Mesenchymal stem cell (in vitro differentiated cells and primary cell): ENCODE measurements at regions not wholly inside any gene's neighbourhood (a gene's known extent, or its start where the extent isn't known, plus 50 kb on each side); places are given as distances from the start of the nearest gene placed in this dataset.

Experiments used
- DNase-seq: peaks from one replicate; pipeline ENCODE4 v3.0.0-alpha.2; 2013
- H2AFZ ChIP-seq: one replicate; pipeline ENCODE4 v1.6.1; 2013; ENCODE audit warnings: low read depth, mild to moderate bottlenecking, control low read depth, inconsistent platforms, low read length, moderate library complexity
- H2AK5ac ChIP-seq: 2 replicates; pipeline ENCODE4 v1.6.1; 2013; ENCODE audit warnings: low read length, moderate library complexity, mild to moderate bottlenecking, inconsistent platforms; ENCODE audit not compliant: severe bottlenecking
- H2BK120ac ChIP-seq: one replicate; pipeline ENCODE4 v1.6.1; 2013; ENCODE audit warnings: low read depth, mild to moderate bottlenecking, inconsistent platforms, low read length, moderate library complexity
- H2BK12ac ChIP-seq, 2 experiments: one replicate each; pipeline ENCODE4 v1.6.1; 2013; ENCODE audit warnings: inconsistent platforms in 2 of 2, low read length in 2 of 2, mild to moderate bottlenecking in 2 of 2, moderate library complexity in 2 of 2, control low read depth in 1 of 2
- H2BK15ac ChIP-seq: one replicate; pipeline ENCODE4 v1.6.1; 2013; ENCODE audit warnings: mild to moderate bottlenecking, low read depth, inconsistent platforms; ENCODE audit not compliant: poor library complexity, severe bottlenecking
- H2BK5ac ChIP-seq: 2 replicates; pipeline ENCODE4 v1.6.1; 2013; ENCODE audit warnings: low read depth, mild to moderate bottlenecking, low read length, control low read depth, inconsistent platforms; ENCODE audit not compliant: poor library complexity, severe bottlenecking
- H3K14ac ChIP-seq, 2 experiments: one replicate each; pipeline ENCODE4 v1.6.1; 2013; ENCODE audit warnings: inconsistent platforms in 2 of 2, low read length in 2 of 2, control low read depth in 1 of 2, mild to moderate bottlenecking in 1 of 2, moderate library complexity in 1 of 2
- H3K18ac ChIP-seq, 2 experiments: one replicate each; pipeline ENCODE4 v1.6.1; 2013; ENCODE audit warnings: inconsistent platforms in 2 of 2, low read length in 2 of 2, control low read depth in 1 of 2, low read depth in 1 of 2, mild to moderate bottlenecking in 1 of 2
- H3K23ac ChIP-seq, 2 experiments: one replicate each; pipeline ENCODE4 v1.6.1; 2013; ENCODE audit warnings: inconsistent platforms in 2 of 2, low read length in 2 of 2, mild to moderate bottlenecking in 2 of 2, moderate library complexity in 2 of 2, control low read depth in 1 of 2
- H3K27ac ChIP-seq: 2 replicates; pipeline ENCODE4 v1.5.1; 2013; ENCODE audit warnings: mild to moderate bottlenecking, moderate library complexity, low read length, control low read depth, inconsistent platforms; ENCODE audit not compliant: poor library complexity, severe bottlenecking
- H3K27me3 ChIP-seq, 2 experiments: 2 replicates each; pipeline versions ENCODE4 v1.6.1 to v1.7.0; 2013; ENCODE audit warnings: low read length in 2 of 2, mild to moderate bottlenecking in 2 of 2, moderate library complexity in 2 of 2, control low read depth in 1 of 2, inconsistent platforms in 1 of 2; ENCODE audit not compliant: control insufficient read depth in 1 of 2, insufficient read depth in 1 of 2
- H3K36me3 ChIP-seq, 2 experiments: 2 replicates each; pipeline versions ENCODE4 v1.6.1 to v1.7.0; 2013; ENCODE audit warnings: low read length in 2 of 2, control low read depth in 1 of 2, inconsistent platforms in 1 of 2, low read depth in 1 of 2, mild to moderate bottlenecking in 1 of 2; ENCODE audit not compliant: insufficient read depth in 2 of 2, control insufficient read depth in 1 of 2
- H3K4ac ChIP-seq, 2 experiments: one replicate each; pipeline ENCODE4 v1.6.1; 2013; ENCODE audit warnings: inconsistent platforms in 2 of 2, low read length in 2 of 2, mild to moderate bottlenecking in 2 of 2, moderate library complexity in 2 of 2, control low read depth in 1 of 2, low read depth in 1 of 2
- H3K4me1 ChIP-seq: 2 replicates; pipeline ENCODE4 v1.6.1; 2013; ENCODE audit warnings: low read depth, low read length, control low read depth; ENCODE audit not compliant: control insufficient read depth, insufficient read depth
- H3K4me2 ChIP-seq: 2 replicates; pipeline ENCODE4 v1.6.1; 2013; ENCODE audit warnings: low read length, mild to moderate bottlenecking, inconsistent platforms; ENCODE audit not compliant: poor library complexity, severe bottlenecking
- H3K4me3 ChIP-seq, 2 experiments: 2 replicates each; pipeline versions ENCODE4 v1.5.1 to v1.7.0; 2013; ENCODE audit warnings: low read length in 2 of 2, mild to moderate bottlenecking in 2 of 2, control low read depth in 1 of 2, low read depth in 1 of 2; ENCODE audit not compliant: insufficient read depth in 1 of 2
- H3K79me1 ChIP-seq: replicated peaks from 2 replicates; pipeline ENCODE4 v1.6.1; 2013; ENCODE audit warnings: mild to moderate bottlenecking, control low read depth, low read length, inconsistent platforms; ENCODE audit not compliant: poor library complexity, severe bottlenecking
- H3K9ac ChIP-seq: 2 replicates; pipeline ENCODE4 v1.7.0; 2013; ENCODE audit warnings: mild to moderate bottlenecking, low read length, moderate library complexity
- H3K9me3 ChIP-seq: 2 replicates; pipeline ENCODE4 v1.7.0; 2013; ENCODE audit warnings: mild to moderate bottlenecking, low read length; ENCODE audit not compliant: control insufficient read depth
- H4K8ac ChIP-seq: one replicate; pipeline ENCODE4 v1.6.1; 2013; ENCODE audit warnings: inconsistent platforms, mild to moderate bottlenecking, low read length, moderate library complexity
- H4K91ac ChIP-seq: one replicate; pipeline ENCODE4 v1.6.1; 2013; ENCODE audit warnings: mild to moderate bottlenecking, low read length, inconsistent platforms
- WGBS: methylation state at CpG from one replicate; pipeline ENCODE4 v1.1.7; 2013; ENCODE audit warnings: mixed read lengths; 5-methylcytosine and 5-hydroxymethylcytosine counted together

DNA sequence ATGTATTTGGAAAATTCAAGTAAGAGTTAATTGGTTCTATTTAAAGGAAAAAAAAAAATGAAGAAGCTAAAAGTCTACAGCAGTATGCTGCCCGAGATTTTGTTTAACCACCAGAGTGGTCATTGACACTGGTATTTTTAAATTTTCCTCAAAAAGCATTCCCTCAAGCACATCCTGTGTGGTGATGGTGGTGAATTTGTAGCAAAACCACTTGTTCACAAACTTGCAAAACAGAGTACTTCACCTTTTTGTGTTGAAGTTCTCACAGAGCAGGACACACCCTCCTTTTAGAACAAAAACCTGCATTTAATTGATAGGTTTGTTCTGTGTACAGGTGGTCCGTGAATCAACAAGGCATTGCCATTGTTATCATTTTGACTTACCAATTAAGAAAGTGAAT lies 374.2 kb downstream of the EFNA5 start:
- H2BK5ac ChIP-seq, result no peak overlapping the region
- H3K27ac ChIP-seq, result no peak overlapping the region
- no peak overlapping the region for H3K14ac ChIP-seq
- H3K9me3 ChIP-seq, result no peaks in the 10 kb centered on the region
- H3K27me3 ChIP-seq, result no peaks in the 10 kb centered on the region
- no CpG with 5 or more reads among the region's 2 CpGs for WGBS
- no peak overlapping the region for H2BK15ac ChIP-seq
- H3K4ac ChIP-seq, result no peak overlapping the region
- H3K4me2 ChIP-seq, result no peak overlapping the region
- no peak overlapping the region for H3K23ac ChIP-seq
- no peak overlapping the region for H3K9ac ChIP-seq
- no peak overlapping the region for H2BK120ac ChIP-seq
- no peak overlapping the region for H4K91ac ChIP-seq
- H2AFZ ChIP-seq, result no peak overlapping the region
- H2AK5ac ChIP-seq, result no peak overlapping the region
- no peak overlapping the region for H3K4me3 ChIP-seq
- H3K36me3 ChIP-seq, result no peaks in the 10 kb centered on the region
- no peak overlapping the region for H2BK12ac ChIP-seq
- H3K79me1 ChIP-seq, result no peaks in the 10 kb centered on the region
- no peak overlapping the region for H3K18ac ChIP-seq
- no peak for DNase-seq
- H3K4me1 ChIP-seq, result no peaks in the 10 kb centered on the region
- H4K8ac ChIP-seq, result no peak overlapping the region

DNA sequence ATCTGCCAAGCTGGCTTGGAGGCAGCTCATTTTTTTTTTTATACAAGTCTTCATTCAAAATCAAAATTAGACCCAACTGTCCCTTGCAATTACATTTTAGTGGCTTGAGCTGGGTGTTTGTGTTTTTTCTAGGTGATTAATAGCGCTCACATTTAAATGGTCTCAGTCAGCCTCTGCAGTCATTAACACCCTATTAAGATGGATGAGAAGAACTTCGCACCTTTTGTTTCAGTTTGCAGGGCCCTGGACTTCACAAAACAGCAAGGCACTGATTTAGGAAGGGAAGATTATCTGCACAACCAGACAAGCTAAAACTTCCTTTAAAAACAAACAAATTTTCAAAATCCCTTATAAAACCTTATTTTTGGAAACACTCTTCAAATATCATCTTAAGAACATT lies 374.8 kb downstream of the EFNA5 start:
- Histone ChIP-seq H2BK12ac (no peak overlapping the region), H3K79me1 (no peaks in the 10 kb centered on the region), H3K4me2 (no peak overlapping the region), H3K36me3 (no peaks in the 10 kb centered on the region), H2AFZ (no peak overlapping the region), H3K18ac (no peak overlapping the region), H4K8ac (no peak overlapping the region), H3K27me3 (no peaks in the 10 kb centered on the region), H3K27ac (no peak overlapping the region), H3K23ac (no peak overlapping the region), H2AK5ac (no peak overlapping the region), H2BK120ac (no peak overlapping the region), H3K4me1 (no peaks in the 10 kb centered on the region), H4K91ac (no peak overlapping the region), H3K4ac (no peak overlapping the region), H3K9ac (no peak overlapping the region), H3K14ac (no peak overlapping the region), H2BK15ac (no peak overlapping the region), H2BK5ac (no peak overlapping the region), H3K9me3 (no peaks in the 10 kb centered on the region), H3K4me3 (no peak overlapping the region)
- WGBS, result 60% methylated on average over 2 of the region's 2 CpGs
- no peak for DNase-seq

DNA sequence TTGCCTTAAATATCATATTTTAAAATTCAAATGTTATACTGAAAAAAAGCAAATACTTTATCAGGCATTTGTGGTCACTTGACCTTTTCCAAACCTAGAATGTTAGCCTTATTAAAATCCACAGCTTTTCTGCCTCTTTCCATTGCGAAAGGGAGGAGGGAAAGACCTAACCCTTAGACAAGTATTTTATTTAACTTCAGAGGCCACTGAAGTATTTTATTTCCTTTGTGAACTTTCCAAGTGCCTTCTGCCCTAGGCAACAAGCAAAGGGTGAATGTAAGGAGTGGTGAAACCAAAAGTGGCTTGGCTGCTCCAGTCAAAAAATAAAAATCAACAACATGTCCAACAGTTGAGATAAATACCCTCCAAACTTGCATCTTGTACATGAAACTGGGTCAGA lies 376.1 kb downstream of the EFNA5 start:
- Histone ChIP-seq H3K36me3 (no peaks in the 10 kb centered on the region), H4K91ac (no peak overlapping the region), H2AFZ (no peak overlapping the region), H3K79me1 (no peaks in the 10 kb centered on the region), H2BK12ac (no peak overlapping the region), H3K4me3 (no peak overlapping the region), H3K14ac (no peak overlapping the region), H2BK120ac (no peak overlapping the region), H3K9me3 (no peaks in the 10 kb centered on the region), H2AK5ac (no peak overlapping the region), H2BK15ac (no peak overlapping the region), H3K4me1 (peaks cover 4% of the 10 kb centered on the region), H3K27ac (no peak overlapping the region), H3K4ac (no peak overlapping the region), H3K4me2 (no peak overlapping the region), H3K18ac (no peak overlapping the region), H3K23ac (no peak overlapping the region), H4K8ac (no peak overlapping the region), H2BK5ac (no peak overlapping the region), H3K9ac (no peak overlapping the region), H3K27me3 (no peaks in the 10 kb centered on the region)
- 100% methylated on average over 1 of the region's 1 CpG for whole genome bisulfite sequencing
- no peak for DNase-seq

DNA sequence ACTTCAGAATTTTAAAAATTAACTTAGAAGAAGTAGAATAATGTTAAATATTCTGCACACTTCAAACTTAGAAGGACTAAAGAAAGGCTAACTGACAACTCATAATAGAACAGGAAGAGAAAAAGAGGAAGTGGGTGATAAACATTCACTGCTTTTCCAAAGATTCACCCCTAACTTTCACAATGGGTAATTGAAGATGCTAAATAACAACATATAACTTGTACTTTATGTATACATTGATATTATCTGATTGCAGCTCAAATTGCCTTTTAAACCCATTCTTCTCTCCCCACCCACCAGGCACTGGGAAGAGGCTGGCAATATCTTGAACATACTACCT lies 376.6 kb downstream of the EFNA5 start:
- H2BK120ac ChIP-seq, result no peak overlapping the region
- no peak overlapping the region for H2AFZ ChIP-seq
- no peak for DNase-seq

More for the DNA sequence above, 376.6 kb downstream of the EFNA5 start:
- Histone ChIP-seq H2BK12ac (no peak overlapping the region), H2AK5ac (no peak overlapping the region), H3K14ac (no peak overlapping the region), H3K9me3 (no peaks in the 10 kb centered on the region), H3K18ac (no peak overlapping the region), H3K27me3 (no peaks in the 10 kb centered on the region), H3K4me1 (peaks cover 4% of the 10 kb centered on the region), H4K8ac (no peak overlapping the region), H3K4ac (no peak overlapping the region), H3K23ac (no peak overlapping the region), H2BK15ac (no peak overlapping the region), H2BK5ac (no peak overlapping the region), H3K9ac (no peak overlapping the region), H3K27ac (no peak overlapping the region), H3K4me3 (no peak overlapping the region), H3K36me3 (no peaks in the 10 kb centered on the region), H4K91ac (no peak overlapping the region), H3K4me2 (no peak overlapping the region), H3K79me1 (no peaks in the 10 kb centered on the region)
